Rectal smooth muscle tissue (tissue), 1 donor: ENCODE measurements at regions not wholly inside any gene's neighbourhood (a gene's known extent, or its start where the extent isn't known, plus 50 kb on each side); places are given as distances from the start of the nearest gene placed in this dataset.

Experiments used
- H3K27ac ChIP-seq: one replicate; pipeline ENCODE4 v1.7.0; 2013; ENCODE audit warnings: low read depth, low read length, inconsistent platforms
- H3K27me3 ChIP-seq: one replicate; pipeline ENCODE4 v1.7.0; 2013; ENCODE audit warnings: low read length; ENCODE audit not compliant: control insufficient read depth, insufficient read depth
- H3K36me3 ChIP-seq: one replicate; pipeline ENCODE4 v1.7.0; 2013; ENCODE audit warnings: low read length; ENCODE audit not compliant: control insufficient read depth, insufficient read depth
- H3K4me1 ChIP-seq: one replicate; pipeline ENCODE4 v1.7.0; 2013; ENCODE audit warnings: low read length; ENCODE audit not compliant: control insufficient read depth, insufficient read depth
- H3K4me3 ChIP-seq: one replicate; pipeline ENCODE4 v1.7.0; 2013; ENCODE audit warnings: low read length
- H3K9ac ChIP-seq: one replicate; pipeline ENCODE4 v1.7.0; 2013; ENCODE audit warnings: low read length

- Histone ChIP-seq H3K27ac (no peak overlapping the region), H3K27me3 (no peaks in the 10 kb centered on the region), H3K4me1 (no peaks in the 10 kb centered on the region), H3K9ac (no peak overlapping the region), H3K4me3 (no peak overlapping the region), H3K36me3 (no peaks in the 10 kb centered on the region)
Observed at GRCh38 chr14:98579140-98579539, 692.9 kb downstream of the BCL11B start.

DNA sequence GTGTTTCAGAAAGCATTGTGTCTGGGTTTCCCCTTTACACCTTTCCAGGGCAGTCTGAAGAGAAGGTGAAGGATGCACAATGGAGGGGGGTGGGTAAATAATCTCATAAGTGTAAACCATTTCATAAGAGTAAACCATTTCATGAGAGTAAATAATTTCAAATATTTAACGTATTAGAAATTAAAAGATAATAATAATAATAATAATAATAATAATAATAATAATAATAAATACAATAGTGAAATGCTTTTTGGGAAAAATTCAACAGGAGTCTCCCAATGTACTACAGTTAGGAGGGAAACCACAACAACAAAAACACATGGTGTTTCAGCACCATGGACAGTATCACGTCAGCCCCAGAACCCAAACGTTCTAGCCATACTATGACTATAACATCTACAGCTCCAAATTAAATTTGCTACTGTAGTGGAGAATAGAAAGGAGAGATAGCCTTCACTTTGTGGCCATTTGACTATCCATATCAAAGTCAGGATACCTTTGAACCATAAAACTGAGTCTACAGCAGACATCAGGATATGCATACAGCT lies 691.8 kb downstream of the BCL11B start:
- Histone ChIP-seq H3K27ac (no peak overlapping the region), H3K9ac (no peak overlapping the region), H3K36me3 (no peaks in the 10 kb centered on the region), H3K4me3 (no peak overlapping the region), H3K4me1 (no peaks in the 10 kb centered on the region), H3K27me3 (no peaks in the 10 kb centered on the region)

- H3K4me3 ChIP-seq, result no peak overlapping the region
- H3K36me3 ChIP-seq, result no peaks in the 10 kb centered on the region
- no peaks in the 10 kb centered on the region for H3K4me1 ChIP-seq
- no peak overlapping the region for H3K9ac ChIP-seq
- no peaks in the 10 kb centered on the region for H3K27me3 ChIP-seq
- H3K27ac ChIP-seq, result no peak overlapping the region
Observed at GRCh38 chr14:98582276-98582675, 689.7 kb downstream of the BCL11B start.

DNA sequence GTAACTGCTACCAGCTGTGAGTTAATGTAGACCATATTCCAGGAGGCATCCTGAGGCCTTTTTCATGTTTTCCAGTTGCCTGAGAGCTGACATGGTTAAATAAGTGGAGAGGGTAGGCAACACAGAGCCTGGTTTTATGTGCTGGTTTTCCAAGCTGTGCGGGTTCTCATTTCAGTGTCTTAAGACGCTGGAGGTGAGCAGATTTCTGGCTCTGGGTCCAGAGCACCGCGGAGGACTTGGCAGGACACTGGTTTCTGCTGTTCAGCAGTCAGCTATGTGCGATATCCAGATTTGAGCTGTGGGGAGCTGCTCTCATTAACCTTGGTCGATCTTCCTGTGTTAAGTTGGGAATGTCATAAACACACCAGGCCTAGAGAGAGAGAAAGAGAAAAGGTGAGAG lies 680.8 kb downstream of the BCL11B start:
- H3K36me3 ChIP-seq, result no peaks in the 10 kb centered on the region
- H3K9ac ChIP-seq, result no peak overlapping the region
- H3K4me3 ChIP-seq, result no peak overlapping the region
- no peak overlapping the region for H3K27ac ChIP-seq
- no peaks in the 10 kb centered on the region for H3K4me1 ChIP-seq
- H3K27me3 ChIP-seq, result no peaks in the 10 kb centered on the region

DNA sequence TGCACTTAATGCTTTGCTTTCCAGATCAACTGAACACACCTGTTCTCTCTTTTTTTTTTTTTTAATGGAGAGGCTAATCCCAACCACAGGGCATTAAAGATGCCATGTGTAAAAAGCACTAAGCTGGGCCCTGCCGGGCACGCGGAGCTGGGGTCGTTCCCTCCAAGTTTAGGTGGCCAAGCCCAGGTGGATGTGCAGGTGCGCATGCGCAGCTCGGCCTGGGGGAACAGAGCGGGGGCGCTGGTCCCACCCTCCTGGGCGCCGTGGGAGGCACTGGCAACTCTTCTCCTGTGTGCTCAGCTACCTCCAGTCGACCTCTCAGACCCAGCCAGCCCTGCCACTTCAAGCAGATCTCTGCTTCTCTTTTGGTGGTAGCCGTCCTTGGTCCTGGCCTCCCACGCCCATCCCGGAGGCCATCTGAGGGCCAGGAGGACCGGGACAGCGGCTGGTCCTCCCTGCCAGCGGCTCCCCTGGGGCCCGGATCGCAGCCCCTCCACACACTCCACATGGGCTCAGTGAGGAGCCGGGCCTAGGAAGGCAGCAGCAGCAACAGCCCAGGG lies 679.3 kb downstream of the BCL11B start:
- H3K27me3 ChIP-seq, result no peaks in the 10 kb centered on the region
- no peak overlapping the region for H3K9ac ChIP-seq
- H3K4me1 ChIP-seq, result no peaks in the 10 kb centered on the region
- H3K27ac ChIP-seq, result no peak overlapping the region
- H3K4me3 ChIP-seq, result no peak overlapping the region
- no peaks in the 10 kb centered on the region for H3K36me3 ChIP-seq

- Histone ChIP-seq H3K27me3 (no peaks in the 10 kb centered on the region), H3K4me3 (no peak overlapping the region), H3K36me3 (no peaks in the 10 kb centered on the region), H3K4me1 (no peaks in the 10 kb centered on the region), H3K9ac (no peak overlapping the region), H3K27ac (no peak overlapping the region)
Observed at GRCh38 chr14:98593361-98593761, 678.6 kb downstream of the BCL11B start.

DNA sequence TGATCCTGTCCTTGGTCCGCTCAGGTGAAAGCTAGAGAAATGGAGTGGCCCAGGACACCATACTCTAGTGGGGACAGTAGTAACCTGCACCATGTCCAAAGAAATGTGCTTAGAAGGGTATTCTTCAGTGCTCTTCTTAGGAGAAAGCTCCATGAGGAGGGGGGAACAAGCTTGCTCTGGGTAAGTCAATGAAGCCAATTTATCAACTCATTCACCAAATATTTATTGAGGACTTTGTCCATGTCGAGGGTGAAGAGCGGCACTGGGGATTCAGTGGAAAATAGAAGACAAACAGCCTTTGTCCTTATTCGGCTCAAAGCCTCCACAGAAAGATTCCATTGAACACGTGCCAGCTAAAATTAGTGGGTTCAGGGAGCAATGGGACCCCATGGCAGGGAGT lies 677.8 kb downstream of the BCL11B start:
- Histone ChIP-seq H3K27ac (no peak overlapping the region), H3K4me3 (no peak overlapping the region), H3K9ac (no peak overlapping the region), H3K36me3 (no peaks in the 10 kb centered on the region), H3K4me1 (no peaks in the 10 kb centered on the region), H3K27me3 (no peaks in the 10 kb centered on the region)

GRCh38 chr14:98598576-98598975 lies 673.4 kb downstream of the BCL11B start:
- H3K4me3 ChIP-seq, result no peak overlapping the region
- H3K27me3 ChIP-seq, result peaks cover 2% of the 10 kb centered on the region
- no peak overlapping the region for H3K9ac ChIP-seq
- no peaks in the 10 kb centered on the region for H3K4me1 ChIP-seq
- H3K27ac ChIP-seq, result no peak overlapping the region
- H3K36me3 ChIP-seq, result no peaks in the 10 kb centered on the region

- no peaks in the 10 kb centered on the region for H3K36me3 ChIP-seq
- H3K4me1 ChIP-seq, result no peaks in the 10 kb centered on the region
- H3K27ac ChIP-seq, result no peak overlapping the region
- H3K9ac ChIP-seq, result no peak overlapping the region
- H3K4me3 ChIP-seq, result no peak overlapping the region
- peaks cover 2% of the 10 kb centered on the region for H3K27me3 ChIP-seq
Observed at GRCh38 chr14:98599082-98599481, 672.9 kb downstream of the BCL11B start.

DNA sequence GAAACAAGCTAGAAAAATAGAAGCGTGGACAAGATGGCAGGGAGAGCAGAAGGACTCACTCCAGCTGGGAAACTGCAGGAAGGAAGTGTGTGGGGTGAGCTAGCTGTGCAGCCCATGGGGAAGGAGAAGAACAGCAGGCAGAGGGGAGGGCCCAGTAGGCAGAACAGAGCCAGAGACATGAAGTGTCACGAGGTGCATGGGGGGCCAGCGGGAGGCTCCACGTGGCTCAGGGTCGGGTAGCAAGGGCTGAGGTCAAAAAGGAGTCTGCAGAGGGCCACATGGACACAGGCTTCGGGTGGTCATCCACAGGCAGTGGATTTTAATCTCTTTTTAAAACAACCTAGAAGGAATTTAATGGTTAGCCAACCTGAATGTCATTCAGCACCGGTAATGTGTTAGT lies 669.0 kb downstream of the BCL11B start:
- H3K36me3 ChIP-seq, result no peaks in the 10 kb centered on the region
- H3K27ac ChIP-seq, result no peak overlapping the region
- H3K4me3 ChIP-seq, result no peak overlapping the region
- no peaks in the 10 kb centered on the region for H3K4me1 ChIP-seq
- peaks cover 2% of the 10 kb centered on the region for H3K27me3 ChIP-seq
- no peak overlapping the region for H3K9ac ChIP-seq

- no peak overlapping the region for H3K4me3 ChIP-seq
- no peaks in the 10 kb centered on the region for H3K4me1 ChIP-seq
- no peaks in the 10 kb centered on the region for H3K36me3 ChIP-seq
- peaks cover 2% of the 10 kb centered on the region for H3K27me3 ChIP-seq
- no peak overlapping the region for H3K27ac ChIP-seq
- H3K9ac ChIP-seq, result no peak overlapping the region
Observed at GRCh38 chr14:98605043-98605442, 667.0 kb downstream of the BCL11B start.

- Histone ChIP-seq H3K4me1 (no peaks in the 10 kb centered on the region), H3K27ac (no peak overlapping the region), H3K9ac (no peak overlapping the region), H3K4me3 (no peak overlapping the region), H3K27me3 (peaks cover 2% of the 10 kb centered on the region), H3K36me3 (no peaks in the 10 kb centered on the region)
Observed at GRCh38 chr14:98606041-98606640, 665.9 kb downstream of the BCL11B start.

DNA sequence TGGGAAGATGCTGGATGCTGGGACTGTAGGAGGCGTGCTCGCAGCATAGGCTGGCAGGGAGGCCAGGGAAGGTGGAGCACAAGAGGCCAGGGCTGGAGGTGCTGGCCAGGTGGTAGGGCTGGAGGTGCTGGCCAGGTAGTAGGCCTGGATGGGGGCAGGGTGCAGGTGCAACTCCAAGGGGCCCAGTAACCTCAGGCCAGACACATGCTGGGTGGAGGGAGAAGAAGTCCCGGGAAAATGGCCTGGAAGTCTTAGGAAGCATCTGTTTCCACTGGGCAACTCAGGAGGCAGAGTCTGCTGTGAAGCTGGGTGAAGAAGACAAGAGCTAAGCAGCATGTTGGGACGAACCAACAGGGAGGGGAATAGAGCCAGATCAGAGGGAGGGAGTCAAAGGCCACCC lies 665.2 kb downstream of the BCL11B start:
- no peak overlapping the region for H3K27ac ChIP-seq
- H3K9ac ChIP-seq, result no peak overlapping the region
- H3K27me3 ChIP-seq, result peaks cover 2% of the 10 kb centered on the region
- no peaks in the 10 kb centered on the region for H3K4me1 ChIP-seq
- H3K4me3 ChIP-seq, result no peak overlapping the region
- H3K36me3 ChIP-seq, result no peaks in the 10 kb centered on the region
